Peyer's patch (tissue), 4 donors: ENCODE measurements at regions not wholly inside any gene's neighbourhood (a gene's known extent, or its start where the extent isn't known, plus 50 kb on each side); places are given as distances from the start of the nearest gene placed in this dataset.
"Not testable (repeated sequence)": the region's sequence is repeated elsewhere in the genome, so short reads cannot be mapped to it uniquely, and the experiment has no call there.

ENCODE experiments used
- DNase-seq, 3 donors: peaks; one replicate each; pipeline ENCODE4 v3.0.0-alpha.2; 2017 to 2019
- H3K27ac ChIP-seq, 4 donors: fragments of 200-600 bp; sonication (generic); one replicate each; pipeline ENCODE4 v1.5.1; 2016 to 2019
- H3K27me3 ChIP-seq, 2 donors: fragments of 200-600 bp; sonication (generic); one replicate each; pipeline ENCODE4 v1.5.1; 2019
- H3K36me3 ChIP-seq, 3 donors: fragments of 200-600 bp; sonication (generic); one replicate each; pipeline ENCODE4 v1.5.1; 2016 to 2019
- H3K4me1 ChIP-seq, 4 donors: fragments of 200-600 bp; sonication (generic); one replicate each; pipeline ENCODE4 v1.5.1; 2016 to 2019
- H3K4me3 ChIP-seq, 4 donors: fragments of 200-600 bp; sonication (generic); 1 replicate in 3 of 4; 2 replicates in 1 of 4; pipeline ENCODE4 v1.5.1; 2016 to 2019; ENCODE audit warnings: mild to moderate bottlenecking in 1 of 4
- H3K9me3 ChIP-seq, 4 donors: fragments of 200-600 bp; sonication (generic); one replicate each; pipeline ENCODE4 v1.5.1; 2016 to 2019; ENCODE audit warnings: mild to moderate bottlenecking in 1 of 4
- CTCF ChIP-seq, 6 experiments: fragments of 450-650 bp in 4 of 6; fragments of 200-600 bp in 2 of 6; sonication (generic) in 1 of 6; IDR thresholded peaks; one replicate each; pipeline ENCODE4 v1.5.1; 2017 to 2019; ENCODE audit warnings: antibody characterized with exemption in 6 of 6, mild to moderate bottlenecking in 3 of 6, moderate library complexity in 1 of 6
- POLR2A ChIP-seq, 2 donors: fragments of 450-650 bp; IDR thresholded peaks; one replicate each; pipeline ENCODE4 v1.5.1; 2017; ENCODE audit warnings: antibody characterized with exemption in 2 of 2, mild to moderate bottlenecking in 2 of 2, moderate library complexity in 2 of 2

- TF ChIP-seq POLR2A (IDR thresholded peaks at IDR 0.05) (no peak), CTCF (IDR thresholded peaks at IDR 0.05) (no peak)
- Histone ChIP-seq H3K27ac (no peak overlapping the region), H3K4me3 (no peak overlapping the region), H3K9me3 (no peaks in the 10 kb centered on the region), H3K27me3 (no peaks in the 10 kb centered on the region), H3K36me3 (no peaks in the 10 kb centered on the region), H3K4me1 (no peaks in the 10 kb centered on the region)
- DNase-seq = no peak
Measured at GRCh38 chr15:96147267-96147666, 183.2 kb upstream of the NR2F2 start.

DNA sequence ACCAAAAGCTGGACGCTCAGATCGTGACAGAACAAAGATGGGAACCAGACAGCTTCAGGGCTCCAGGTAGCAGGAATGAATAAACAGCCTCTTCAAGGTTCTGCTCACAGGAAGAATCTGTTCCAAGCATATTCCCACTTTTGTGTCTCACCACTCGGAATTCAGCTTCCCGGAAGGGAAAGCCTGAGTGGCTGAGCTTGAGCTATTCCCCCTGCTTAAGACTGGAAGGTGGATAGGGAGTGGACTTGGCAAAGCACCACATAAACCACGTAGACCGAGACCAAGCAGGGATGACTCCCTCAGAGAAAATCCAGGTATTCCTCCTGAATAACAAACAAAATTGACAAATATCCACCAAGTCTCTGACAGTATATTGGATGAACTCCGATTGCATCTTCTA is 180.2 kb upstream of the NR2F2 start:
- TF ChIP-seq CTCF (IDR thresholded peaks at IDR 0.05) (no peak), POLR2A (IDR thresholded peaks at IDR 0.05) (no peak)
- no peaks in the 10 kb centered on the region for H3K9me3 ChIP-seq
- no peaks in the 10 kb centered on the region for H3K4me1 ChIP-seq
- H3K27me3 ChIP-seq = no peaks in the 10 kb centered on the region
- H3K4me3 ChIP-seq = no peak overlapping the region
- no peak overlapping the region for H3K27ac ChIP-seq
- DNase-seq = no peak
- no peaks in the 10 kb centered on the region for H3K36me3 ChIP-seq

GRCh38 chr15:96151749-96152148 is 178.8 kb upstream of the NR2F2 start:
- not testable (repeated sequence) for H3K9me3 ChIP-seq, DNase-seq, H3K36me3 ChIP-seq, H3K4me3 ChIP-seq, H3K4me1 ChIP-seq, H3K27me3 ChIP-seq, H3K27ac ChIP-seq

- Histone ChIP-seq H3K27me3 (no peaks in the 10 kb centered on the region), H3K4me3 (no peak overlapping the region), H3K36me3 (no peaks in the 10 kb centered on the region), H3K9me3 (no peaks in the 10 kb centered on the region), H3K4me1 (no peaks in the 10 kb centered on the region), H3K27ac (no peak overlapping the region)
- no peak for DNase-seq
- no peak for TF ChIP-seq POLR2A (IDR thresholded peaks at IDR 0.05)
- TF ChIP-seq CTCF (IDR thresholded peaks at IDR 0.05) = no peak
Measured at GRCh38 chr15:96153929-96154328, 176.6 kb upstream of the NR2F2 start.

DNA sequence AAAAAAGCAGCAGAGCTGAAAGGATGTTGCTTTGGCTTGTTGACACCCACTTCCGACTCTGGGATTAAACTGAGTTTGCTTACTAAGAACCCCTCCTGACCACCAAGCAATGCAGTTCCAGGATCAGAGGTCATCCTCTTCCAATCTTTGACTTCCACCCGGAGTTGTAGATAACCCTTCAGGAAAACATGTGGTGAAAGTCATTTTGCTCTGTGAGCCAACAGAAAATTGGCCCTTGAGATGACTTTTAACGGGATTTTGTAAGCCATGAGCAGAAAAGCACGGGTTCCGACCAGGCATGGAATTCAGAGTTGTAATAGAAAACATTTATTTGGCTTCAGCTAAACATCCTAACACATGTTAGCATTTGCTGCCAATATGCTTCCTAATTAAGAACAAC is 171.6 kb upstream of the NR2F2 start:
- no peak for DNase-seq
- no peak overlapping the region for H3K4me3 ChIP-seq
- no peaks in the 10 kb centered on the region for H3K4me1 ChIP-seq
- no peaks in the 10 kb centered on the region for H3K27me3 ChIP-seq
- H3K36me3 ChIP-seq = no peaks in the 10 kb centered on the region
- TF ChIP-seq CTCF (IDR thresholded peaks at IDR 0.05) = no peak
- no peak for TF ChIP-seq POLR2A (IDR thresholded peaks at IDR 0.05)
- no peak overlapping the region for H3K27ac ChIP-seq
- H3K9me3 ChIP-seq = no peaks in the 10 kb centered on the region

DNA sequence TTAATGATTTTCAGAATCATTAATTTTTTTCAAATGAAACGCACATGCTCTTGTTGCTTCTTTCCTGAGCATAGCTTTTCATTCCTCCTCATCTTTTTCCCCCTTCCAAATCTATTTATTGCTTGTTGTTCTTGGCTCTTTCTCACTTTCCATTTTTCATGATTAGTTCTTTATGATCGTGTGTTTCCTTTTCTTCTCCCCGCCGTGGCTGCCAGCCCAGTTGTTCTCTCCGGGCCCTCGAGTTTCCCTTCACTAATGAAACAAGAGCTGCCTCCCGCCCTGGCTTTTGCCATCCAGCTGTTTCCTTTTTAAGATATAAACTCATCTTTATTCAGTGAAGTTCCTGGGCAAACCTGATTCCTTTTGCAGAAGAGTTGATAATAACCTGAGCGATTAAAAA is 170.2 kb upstream of the NR2F2 start:
- no peak for TF ChIP-seq CTCF (IDR thresholded peaks at IDR 0.05)
- no peak for TF ChIP-seq POLR2A (IDR thresholded peaks at IDR 0.05)
- H3K9me3 ChIP-seq = no peaks in the 10 kb centered on the region
- no peaks in the 10 kb centered on the region for H3K36me3 ChIP-seq
- no peaks in the 10 kb centered on the region for H3K27me3 ChIP-seq
- H3K4me1 ChIP-seq = no peaks in the 10 kb centered on the region
- no peak overlapping the region for H3K27ac ChIP-seq
- no peak overlapping the region for H3K4me3 ChIP-seq
- no peak for DNase-seq
